ENCODE measurements at regions not wholly inside any gene's neighbourhood (a gene's known extent, or its start where the extent isn't known, plus 50 kb on each side); places are given as distances from the start of the nearest gene placed in this dataset.
"Not testable (repeated sequence)": the region's sequence is repeated elsewhere in the genome, so short reads cannot be mapped to it uniquely, and the experiment has no call there.

GRCh38 chr4:84220990-84221389, 278.1 kb downstream of the NKX6-1 start:
- DNase-seq (ENCODE audit: low spot score) = no peak

GRCh38 chr4:84219656-84220055, 279.4 kb downstream of the NKX6-1 start:
- DNase-seq (ENCODE audit: low spot score) = no peak

GRCh38 chr4:84218031-84218430, 281.1 kb downstream of the NKX6-1 start:
- no peak for DNase-seq (ENCODE audit: low spot score)

- no peak for DNase-seq (ENCODE audit: low spot score)
Observed at GRCh38 chr4:84215217-84215616, 283.9 kb downstream of the NKX6-1 start.

GRCh38 chr4:84206226-84206625, 292.9 kb downstream of the NKX6-1 start:
- not testable (repeated sequence) for DNase-seq (ENCODE audit: low spot score)

GRCh38 chr4:84189144-84189543, 309.9 kb downstream of the NKX6-1 start:
- DNase-seq (ENCODE audit: low spot score) = no peak

GRCh38 chr4:84179409-84179808, 319.7 kb downstream of the NKX6-1 start:
- no peak for DNase-seq (ENCODE audit: low spot score)

GRCh38 chr4:84177831-84178542, 321.1 kb downstream of the NKX6-1 start:
- DNase-seq (ENCODE audit: low spot score) = no peak

- DNase-seq (ENCODE audit: low spot score) = no peak
Observed at GRCh38 chr4:84176016-84176415, 323.1 kb downstream of the NKX6-1 start.

- no peak for DNase-seq (ENCODE audit: low spot score)
Observed at GRCh38 chr4:84171871-84172270, 327.2 kb downstream of the NKX6-1 start.

GRCh38 chr4:84167564-84167963, 331.5 kb downstream of the NKX6-1 start:
- no peak for DNase-seq (ENCODE audit: low spot score)

- no peak for DNase-seq (ENCODE audit: low spot score)
Observed at GRCh38 chr4:84167093-84167492, 332.0 kb downstream of the NKX6-1 start.

GRCh38 chr4:84166486-84166885, 332.6 kb downstream of the NKX6-1 start:
- no peak for DNase-seq (ENCODE audit: low spot score)

- DNase-seq (ENCODE audit: low spot score) = no peak
Observed at GRCh38 chr4:84164201-84164600, 334.9 kb downstream of the NKX6-1 start.

- peak; percentile 4 for DNase-seq (ENCODE audit: low spot score)
Observed at GRCh38 chr4:84159762-84160161, 339.3 kb downstream of the NKX6-1 start.

- no peak for DNase-seq (ENCODE audit: low spot score)
Observed at GRCh38 chr4:84158670-84159069, 340.4 kb downstream of the NKX6-1 start.

GRCh38 chr4:84151574-84151973, 347.5 kb downstream of the NKX6-1 start:
- no peak for DNase-seq (ENCODE audit: low spot score)

GRCh38 chr4:84150177-84150576, 348.9 kb downstream of the NKX6-1 start:
- no peak for DNase-seq (ENCODE audit: low spot score)

GRCh38 chr4:84147831-84148230, 351.3 kb downstream of the NKX6-1 start:
- no peak for DNase-seq (ENCODE audit: low spot score)

- no peak for DNase-seq (ENCODE audit: low spot score)
Observed at GRCh38 chr4:84146300-84146959, 352.7 kb downstream of the NKX6-1 start.

GRCh38 chr4:84145176-84145575, 353.9 kb downstream of the NKX6-1 start:
- no peak for DNase-seq (ENCODE audit: low spot score)

GRCh38 chr4:84126911-84127310, 372.2 kb downstream of the NKX6-1 start:
- not testable (repeated sequence) for DNase-seq (ENCODE audit: low spot score)

- no peak for DNase-seq (ENCODE audit: low spot score)
Observed at GRCh38 chr4:84126061-84126787, 372.9 kb downstream of the NKX6-1 start.
